Liver (tissue), 7 donors: ENCODE measurements at regions not wholly inside any gene's neighbourhood (a gene's known extent, or its start where the extent isn't known, plus 50 kb on each side); places are given as distances from the start of the nearest gene placed in this dataset.
"Not testable (repeated sequence)": the region's sequence is repeated elsewhere in the genome, so short reads cannot be mapped to it uniquely, and the experiment has no call there.

ENCODE experiments used
- DNase-seq: peaks from one replicate; pipeline ENCODE4 v3.0.0-alpha.2; 2017; ENCODE audit warnings: low spot score
- H3K27ac ChIP-seq, 2 donors: one replicate each; pipeline ENCODE4 v1.7.0; 2013; ENCODE audit warnings: inconsistent platforms in 2 of 2, low read length in 2 of 2, control low read depth in 1 of 2, low read depth in 1 of 2, mild to moderate bottlenecking in 1 of 2
- H3K27me3 ChIP-seq, 4 donors: one replicate each; pipeline versions ENCODE4 v1.6.1 to v1.7.0; 2013; ENCODE audit warnings: low read length in 3 of 4, inconsistent platforms in 1 of 4, mild to moderate bottlenecking in 1 of 4, moderate library complexity in 1 of 4; ENCODE audit not compliant: control insufficient read depth in 4 of 4, insufficient read depth in 4 of 4
- H3K36me3 ChIP-seq, 4 donors: one replicate each; pipeline versions ENCODE4 v1.6.1 to v1.7.0; 2013; ENCODE audit warnings: low read length in 3 of 4, mild to moderate bottlenecking in 3 of 4, low read depth in 1 of 4, moderate library complexity in 1 of 4; ENCODE audit not compliant: control insufficient read depth in 4 of 4, insufficient read depth in 3 of 4
- H3K4me1 ChIP-seq, 4 donors: one replicate each; pipeline versions ENCODE4 v1.6.1 to v1.7.0; 2013; ENCODE audit warnings: low read length in 3 of 4, mild to moderate bottlenecking in 3 of 4, moderate library complexity in 1 of 4; ENCODE audit not compliant: control insufficient read depth in 4 of 4, insufficient read depth in 4 of 4
- H3K4me3 ChIP-seq, 3 donors: one replicate each; pipeline versions ENCODE4 v1.6.1 to v1.7.0; 2013; ENCODE audit warnings: low read length in 3 of 3, control low read depth in 1 of 3, low read depth in 1 of 3, mild to moderate bottlenecking in 1 of 3
- H3K9ac ChIP-seq, 2 donors: one replicate each; pipeline ENCODE4 v1.7.0; 2013; ENCODE audit warnings: low read length in 2 of 2, mild to moderate bottlenecking in 2 of 2, moderate library complexity in 2 of 2, control low read depth in 1 of 2, low read depth in 1 of 2
- H3K9me3 ChIP-seq, 4 donors: one replicate each; pipeline versions ENCODE4 v1.6.1 to v1.7.0; 2013; ENCODE audit warnings: low read length in 3 of 4; ENCODE audit not compliant: control insufficient read depth in 4 of 4
- ATF3 ChIP-seq: IDR thresholded peaks from 2 replicates; pipeline ENCODE4 v1.6.1; 2016; ENCODE audit warnings: antibody characterized with exemption
- EGR1 ChIP-seq, 2 donors: IDR thresholded peaks; 2 replicates each; pipeline ENCODE4 v1.6.1; 2016 to 2018; ENCODE audit warnings: antibody characterized with exemption in 2 of 2, low read depth in 2 of 2
- FOXA1 ChIP-seq: IDR thresholded peaks from 2 replicates; pipeline ENCODE4 v1.6.1; 2016; ENCODE audit warnings: antibody characterized with exemption
- FOXA2 ChIP-seq: IDR thresholded peaks from 2 replicates; pipeline ENCODE4 v1.6.1; 2016; ENCODE audit warnings: antibody characterized with exemption
- GABPA ChIP-seq, 2 donors: IDR thresholded peaks in 1 of 2; conservative IDR thresholded peaks in 1 of 2; 2 replicates each; pipeline ENCODE4 v1.6.1; 2016; ENCODE audit warnings: antibody characterized with exemption in 2 of 2, mild to moderate bottlenecking in 1 of 2, moderate library complexity in 1 of 2
- HNF4A ChIP-seq, 2 donors: conservative IDR thresholded peaks; 2 replicates each; pipeline ENCODE4 v1.6.1; 2016; ENCODE audit warnings: antibody characterized with exemption in 2 of 2, mild to moderate bottlenecking in 2 of 2
- HNF4G ChIP-seq: IDR thresholded peaks from 2 replicates; pipeline ENCODE4 v1.6.1; 2016; ENCODE audit warnings: antibody characterized with exemption
- JUND ChIP-seq, 2 donors: IDR thresholded peaks; 2 replicates each; pipeline ENCODE4 v1.6.1; 2016; ENCODE audit warnings: antibody characterized with exemption in 2 of 2
- MAX ChIP-seq: IDR thresholded peaks from 2 replicates; pipeline ENCODE4 v1.6.1; 2016; ENCODE audit warnings: antibody characterized with exemption
- NR2F2 ChIP-seq: IDR thresholded peaks from 2 replicates; pipeline ENCODE4 v1.6.1; 2016; ENCODE audit warnings: antibody characterized with exemption
- RAD21 ChIP-seq, 2 donors: IDR thresholded peaks; 2 replicates each; pipeline ENCODE4 v1.6.1; 2016; ENCODE audit warnings: antibody characterized with exemption in 2 of 2, mild to moderate bottlenecking in 2 of 2
- REST ChIP-seq: IDR thresholded peaks from 2 replicates; pipeline ENCODE4 v1.6.1; 2016; ENCODE audit warnings: antibody characterized with exemption, mild to moderate bottlenecking
- RXRA ChIP-seq, 2 donors: IDR thresholded peaks; 2 replicates each; pipeline ENCODE4 v1.6.1; 2017 to 2018; ENCODE audit warnings: antibody characterized with exemption in 2 of 2, mild to moderate bottlenecking in 1 of 2
- SP1 ChIP-seq: IDR thresholded peaks from 2 replicates; pipeline ENCODE4 v1.6.1; 2018; ENCODE audit warnings: antibody characterized with exemption, mild to moderate bottlenecking
- TAF1 ChIP-seq: conservative IDR thresholded peaks from 2 replicates; pipeline ENCODE4 v1.6.1; 2016; ENCODE audit warnings: antibody characterized with exemption, mild to moderate bottlenecking
- YY1 ChIP-seq: IDR thresholded peaks from 2 replicates; pipeline ENCODE4 v1.6.1; 2016; ENCODE audit warnings: antibody characterized with exemption, mild to moderate bottlenecking
- WGBS: extraction: QIAGEN DNeasy Blood & Tissue Kit; methylation state at CpG from one replicate; pipeline ENCODE4 v1.1.7; 2013; 5-methylcytosine and 5-hydroxymethylcytosine counted together
- donor health status: healthy.
- donor health status: healthy.
- donor health status: healthy.
- donor health status: healthy.

- TF ChIP-seq EGR1 (IDR thresholded peaks at IDR 0.05; ENCODE audit: low read depth in 2 of 2) (no peak), SP1 (no peak), FOXA1 (no peak), JUND (IDR thresholded peaks at IDR 0.05) (no peak), GABPA (IDR thresholded peaks at IDR 0.05 in 1 of 2, conservative IDR thresholded peaks at IDR 0.05 in 1 of 2) (no peak), HNF4G (no peak)
Observed at GRCh38 chr12:67790660-67791059, 142.1 kb downstream of the DYRK2 start (continued).

- WGBS, result 89% methylated on average over 3 of the region's 3 CpGs
Observed at GRCh38 chr12:67791362-67791761, 142.8 kb downstream of the DYRK2 start.

GRCh38 chr12:67792185-67792584 lies 143.6 kb downstream of the DYRK2 start:
- no peak for DNase-seq
- TF ChIP-seq HNF4G, result no peak
- no peak for TF ChIP-seq EGR1 (IDR thresholded peaks at IDR 0.05; ENCODE audit: low read depth in 2 of 2)
- TF ChIP-seq ATF3, result no peak
- TF ChIP-seq HNF4A (conservative IDR thresholded peaks at IDR 0.05), result no peak
- TF ChIP-seq MAX, result no peak
- TF ChIP-seq RXRA (IDR thresholded peaks at IDR 0.05), result no peak
- no peak for TF ChIP-seq FOXA2
- no peak for TF ChIP-seq YY1
- TF ChIP-seq TAF1, result no peak
- Histone ChIP-seq H3K27ac (no peak overlapping the region), H3K27me3 (peaks cover 0 to 4% (median 0%) of the 10 kb centered on the region in 4 donors), H3K4me1 (no peaks in the 10 kb centered on the region), H3K4me3 (no peak overlapping the region), H3K9me3 (peaks cover 0 to 2% (median 0%) of the 10 kb centered on the region in 4 donors), H3K9ac (no peak overlapping the region), H3K36me3 (no peaks in the 10 kb centered on the region)
- 80% methylated on average over 12 of the region's 12 CpGs for WGBS

More at GRCh38 chr12:67791362-67791761, 142.8 kb downstream of the DYRK2 start:
- not testable (repeated sequence) for H3K27ac ChIP-seq, H3K9ac ChIP-seq, H3K36me3 ChIP-seq, H3K4me3 ChIP-seq, H3K4me1 ChIP-seq, H3K9me3 ChIP-seq, DNase-seq, H3K27me3 ChIP-seq

GRCh38 chr12:67794161-67794560 lies 145.6 kb downstream of the DYRK2 start:
- H3K4me3 ChIP-seq, result no peak overlapping the region
- 78% methylated on average over 2 of the region's 2 CpGs for whole genome bisulfite sequencing
- DNase-seq, result no peak
- no peaks in the 10 kb centered on the region for H3K4me1 ChIP-seq
- no peak for TF ChIP-seq RAD21 (IDR thresholded peaks at IDR 0.05)
- TF ChIP-seq HNF4A (conservative IDR thresholded peaks at IDR 0.05), result no peak
- TF ChIP-seq REST, result no peak
- TF ChIP-seq JUND (IDR thresholded peaks at IDR 0.05), result no peak
- TF ChIP-seq MAX, result no peak
- no peak for TF ChIP-seq EGR1 (IDR thresholded peaks at IDR 0.05; ENCODE audit: low read depth in 2 of 2)
- TF ChIP-seq NR2F2, result no peak
- H3K36me3 ChIP-seq, result no peaks in the 10 kb centered on the region
- no peak overlapping the region for H3K27ac ChIP-seq
- H3K9ac ChIP-seq, result no peak overlapping the region
- H3K9me3 ChIP-seq, result peaks cover 0 to 2% (median 0%) of the 10 kb centered on the region in 4 donors
- H3K27me3 ChIP-seq, result peaks cover 0 to 7% (median 0%) of the 10 kb centered on the region in 4 donors
